GM20000 (cell line): ENCODE measurements at regions not wholly inside any gene's neighbourhood (a gene's known extent, or its start where the extent isn't known, plus 50 kb on each side); places are given as distances from the start of the nearest gene placed in this dataset.

Experiments
- DNase-seq: peaks from one replicate; pipeline ENCODE4 v3.0.0; 2012; ENCODE audit warnings: low spot score
- CTCF ChIP-seq: IDR thresholded peaks from 2 replicates; pipeline ENCODE4 v1.5.1; 2012; ENCODE audit warnings: mild to moderate bottlenecking, control low read depth; ENCODE audit errors: extremely low read depth, missing control alignments

DNA sequence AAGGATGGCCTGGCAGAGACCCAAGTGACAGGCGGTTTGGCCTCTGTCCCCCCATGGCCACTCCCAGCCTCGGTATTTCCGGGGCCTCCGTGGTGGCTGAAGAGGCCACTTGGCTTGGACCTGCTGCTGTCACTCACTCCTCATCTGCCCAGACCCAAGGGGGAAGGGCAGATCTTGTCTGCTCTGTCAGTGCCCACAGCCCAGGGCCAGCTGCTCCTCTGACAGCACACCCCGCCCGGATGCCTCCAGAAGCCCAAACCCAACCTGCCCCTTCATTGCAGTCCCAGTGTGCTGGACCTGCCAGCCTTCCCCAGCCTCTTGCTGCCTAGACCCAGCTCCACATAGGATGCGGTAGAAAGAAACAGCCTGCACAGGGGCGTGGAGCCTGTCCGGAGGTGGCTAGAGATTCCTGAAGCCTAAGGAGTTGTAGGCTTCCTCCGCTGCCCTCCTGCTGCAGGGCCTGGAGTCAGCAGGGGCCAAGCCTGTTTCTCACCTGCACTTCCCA is 52.0 kb downstream of the MAGEF1 start:
- no peak for TF ChIP-seq CTCF
- no peak for DNase-seq

DNA sequence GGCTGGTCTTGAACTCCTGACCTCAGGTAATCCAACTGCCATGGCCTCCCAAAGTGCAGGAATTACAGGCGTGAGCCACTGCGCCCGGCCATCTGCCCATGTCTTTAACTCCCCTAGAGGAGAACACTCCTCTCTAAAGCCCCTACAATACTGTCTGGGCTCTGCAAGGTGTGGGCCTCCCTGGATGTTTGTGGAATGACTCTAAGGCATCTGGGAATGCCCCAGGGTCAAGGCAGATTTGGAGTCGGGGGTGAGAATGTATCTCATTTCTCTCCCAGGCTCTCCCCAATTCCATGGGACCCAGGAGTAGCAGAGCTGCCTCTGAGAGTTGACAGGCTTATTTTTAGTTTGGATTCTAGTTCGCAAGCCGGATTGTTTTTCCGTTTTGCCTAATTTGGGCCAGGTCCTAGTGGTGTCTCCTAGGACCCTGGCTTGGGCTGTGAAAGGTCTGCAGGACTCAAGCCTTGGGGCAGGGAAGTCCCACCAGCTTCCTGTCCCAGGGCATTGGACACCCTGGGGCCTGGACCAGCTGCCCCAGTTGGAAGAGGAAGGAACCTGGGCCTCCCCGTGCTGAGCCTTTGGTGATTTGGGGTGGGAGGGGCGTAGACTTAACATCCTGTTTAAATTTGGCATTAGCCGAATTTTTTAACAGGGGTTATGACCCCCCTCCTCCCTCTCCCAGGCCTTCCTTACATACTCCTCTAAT is 53.5 kb downstream of the MAGEF1 start:
- no peak for DNase-seq
- no peak for TF ChIP-seq CTCF

DNA sequence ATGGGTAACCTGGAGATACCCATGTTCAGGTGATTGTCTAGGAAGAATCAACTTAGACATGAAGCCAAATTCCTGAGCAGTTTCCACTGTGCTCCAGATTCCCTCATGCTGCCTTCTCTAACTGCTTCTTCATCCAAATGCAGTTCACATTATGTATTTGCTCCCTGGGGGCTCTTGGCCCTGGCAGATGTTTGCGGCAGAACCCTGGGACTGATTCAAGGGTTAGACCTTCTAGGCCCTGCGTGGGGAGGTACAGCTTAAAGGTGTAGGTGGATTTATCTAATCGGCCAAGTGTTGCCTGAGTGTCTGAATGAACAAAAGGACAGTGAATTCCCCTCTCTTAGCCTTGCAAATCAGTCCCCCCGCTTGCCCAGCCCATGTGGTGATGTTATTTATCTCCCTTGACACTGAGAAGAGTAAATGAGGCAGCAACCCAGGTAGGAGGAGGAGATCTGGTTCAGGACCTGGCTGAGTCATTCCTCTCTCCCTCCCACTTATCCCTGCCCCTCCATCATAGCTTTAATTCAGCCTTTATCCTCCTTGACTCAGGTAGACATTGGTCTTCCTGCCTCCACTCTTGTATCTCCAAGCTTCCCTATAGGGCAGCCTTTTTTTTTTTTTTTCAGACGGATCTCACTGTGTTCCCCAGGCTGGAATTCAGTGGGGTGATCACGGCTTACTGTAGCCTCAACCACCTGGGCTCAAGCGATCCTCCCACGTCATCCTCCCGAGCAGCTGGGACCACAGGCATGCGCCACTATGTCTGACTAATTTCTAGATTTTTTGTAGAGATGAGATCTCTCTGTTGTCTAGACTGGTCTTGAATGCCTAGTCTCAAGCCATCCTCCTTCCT is 54.8 kb downstream of the MAGEF1 start:
- peak; percentile 71 for DNase-seq

DNA sequence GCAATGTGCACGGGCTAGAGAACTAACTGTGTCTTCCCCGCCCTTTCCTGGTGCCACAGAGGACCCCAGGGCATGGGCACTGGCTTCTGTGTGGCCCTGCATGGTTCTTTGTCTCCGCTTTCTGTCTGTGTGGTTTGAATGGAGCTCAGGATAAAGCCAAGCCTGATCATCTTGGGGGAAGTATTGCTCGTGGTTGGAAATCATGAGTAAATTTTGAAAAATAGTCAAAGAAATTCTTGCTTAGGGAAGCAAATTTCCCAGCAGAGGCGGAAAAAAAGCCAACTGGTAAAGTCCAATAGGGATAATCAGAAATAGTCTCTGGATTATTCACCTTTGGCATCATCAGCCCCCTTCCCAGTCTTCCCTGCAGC is 55.4 kb downstream of the MAGEF1 start:
- DNase-seq = no peak
- TF ChIP-seq CTCF = no peak

More for the DNA sequence above, 54.8 kb downstream of the MAGEF1 start:
- no peak for TF ChIP-seq CTCF

DNA sequence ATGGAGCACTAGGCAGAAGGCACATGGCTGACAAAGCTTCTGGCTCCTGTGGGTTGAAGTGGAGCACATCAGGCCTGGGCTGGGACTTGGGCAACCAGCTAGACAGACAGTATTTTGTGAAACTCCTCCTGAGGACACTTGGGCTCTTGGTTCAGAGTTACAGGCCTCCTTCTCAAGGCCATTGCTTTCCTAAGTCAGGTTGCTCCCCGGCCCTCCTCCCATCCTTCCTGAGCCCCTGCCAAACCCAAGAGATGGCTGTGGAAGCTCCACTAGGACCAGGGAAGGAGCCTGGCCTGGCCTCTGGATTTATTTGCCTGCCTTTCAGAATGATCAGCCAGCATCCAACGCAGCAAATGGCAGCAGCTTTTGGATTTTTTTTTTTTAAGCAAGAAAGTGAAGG is 56.3 kb downstream of the MAGEF1 start:
- DNase-seq = no peak
- TF ChIP-seq CTCF = no peak

DNA sequence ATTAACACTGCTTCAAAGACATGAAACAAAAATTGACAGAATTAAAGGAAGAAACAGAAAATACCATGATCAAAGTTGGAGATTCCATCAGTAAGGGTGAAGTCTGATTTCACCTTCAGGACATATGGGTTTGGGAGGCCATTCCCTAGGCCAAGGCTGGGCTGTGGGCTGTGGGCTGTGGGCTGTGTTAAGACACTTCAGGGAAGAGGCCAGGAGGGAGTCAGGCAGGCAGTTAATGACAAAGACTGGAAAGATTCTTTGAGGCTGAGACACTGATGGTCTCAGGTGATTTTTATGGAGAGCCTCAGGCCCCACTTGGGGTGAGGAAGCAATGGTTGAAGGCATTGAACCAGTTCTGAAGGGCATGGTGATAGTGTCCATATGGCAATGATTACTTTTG is 57.5 kb downstream of the MAGEF1 start:
- TF ChIP-seq CTCF = no peak
- DNase-seq = no peak

GRCh38 chr3:184652465-184652864 is 59.4 kb downstream of the MAGEF1 start:
- TF ChIP-seq CTCF = no peak
- no peak for DNase-seq
